ENCODE measurements at regions not wholly inside any gene's neighbourhood (a gene's known extent, or its start where the extent isn't known, plus 50 kb on each side); places are given as distances from the start of the nearest gene placed in this dataset.

GRCh38 chr18:45549290-45549689 lies 66.0 kb upstream of the SLC14A2 start:
- DNase-seq = no peak

- DNase-seq = no peak
Observed at GRCh38 chr18:45551142-45551815, 64.0 kb upstream of the SLC14A2 start.

- no peak for DNase-seq
Observed at GRCh38 chr18:45553723-45554388, 61.4 kb upstream of the SLC14A2 start.

GRCh38 chr18:45554389-45554737 lies 60.9 kb upstream of the SLC14A2 start:
- DNase-seq = no peak

GRCh38 chr18:45556222-45556621 lies 59.1 kb upstream of the SLC14A2 start:
- DNase-seq = no peak

GRCh38 chr18:45557287-45557686 lies 58.0 kb upstream of the SLC14A2 start:
- DNase-seq = no peak

- DNase-seq = no peak
Observed at GRCh38 chr18:45557779-45558178, 57.5 kb upstream of the SLC14A2 start.

GRCh38 chr18:45559258-45559657 lies 56.0 kb upstream of the SLC14A2 start:
- DNase-seq = no peak

- no peak for DNase-seq
Observed at GRCh38 chr18:45560870-45561269, 54.4 kb upstream of the SLC14A2 start.

GRCh38 chr18:45562567-45563479 lies 52.5 kb upstream of the SLC14A2 start:
- DNase-seq = no peak

GRCh38 chr18:45565280-45565970 lies 49.9 kb upstream of the SLC14A2 start:
- DNase-seq = no peak
